ENCODE measurements at regions not wholly inside any gene's neighbourhood (a gene's known extent, or its start where the extent isn't known, plus 50 kb on each side); places are given as distances from the start of the nearest gene placed in this dataset.

- TF ChIP-seq ZXDB (tag by site-specific recombination; IDR thresholded peaks at IDR 0.05), result no peak
- TF ChIP-seq ZNF768 (tag by site-specific recombination; IDR thresholded peaks at IDR 0.05), result no peak
- TF ChIP-seq, protein P1, sequence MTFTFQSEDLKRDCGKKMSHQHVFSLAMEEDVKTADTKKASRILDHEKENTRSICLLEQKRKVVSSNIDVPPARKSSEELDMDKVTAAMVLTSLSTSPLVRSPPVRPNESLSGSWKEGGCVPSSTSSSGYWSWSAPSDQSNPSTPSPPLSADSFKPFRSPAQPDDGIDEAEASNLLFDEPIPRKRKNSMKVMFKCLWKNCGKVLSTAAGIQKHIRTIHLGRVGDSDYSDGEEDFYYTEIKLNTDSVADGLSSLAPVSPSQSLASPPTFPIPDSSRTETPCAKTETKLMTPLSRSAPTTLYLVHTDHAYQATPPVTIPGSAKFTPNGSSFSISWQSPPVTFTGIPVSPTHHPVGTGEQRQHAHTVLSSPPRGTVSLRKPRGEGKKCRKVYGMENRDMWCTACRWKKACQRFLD (tag by site-specific recombination; IDR thresholded peaks at IDR 0.05), result no peak
Observed at GRCh38 chrX:9231491-9231890, 197.6 kb upstream of the FAM9B start (continued).

DNA sequence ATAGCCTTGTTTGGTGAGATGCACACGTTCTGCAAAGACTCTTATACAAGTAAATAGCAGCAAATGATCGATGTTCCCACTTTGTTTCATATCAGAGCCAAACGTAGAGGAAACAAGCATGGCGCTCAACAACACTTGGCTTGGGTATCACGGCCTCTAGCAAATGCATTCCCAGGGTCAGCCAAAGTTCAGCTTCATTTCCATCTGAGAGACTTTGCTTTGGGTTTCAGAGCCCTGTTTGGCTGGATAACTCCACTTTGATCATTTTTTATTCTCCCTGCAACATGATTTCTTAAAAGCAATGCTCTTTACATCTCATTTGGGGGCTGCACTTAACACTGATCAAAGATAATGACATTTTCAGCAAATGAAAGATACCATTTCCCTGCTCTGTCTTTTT, 199.2 kb upstream of the FAM9B start:
- no peaks in the 10 kb centered on the region for H3K36me3 ChIP-seq (ENCODE audit: control insufficient read depth in 2 of 2, insufficient read depth in 1 of 2, low read length in 2 of 2)
- ChIA-PET CTCF (no interaction called here), POLR2A (no interaction called here)
- H3K4me3 ChIP-seq (ENCODE audit: low read depth, low read length), result no peak overlapping the region
- no peak for TF ChIP-seq ZNF521 (tag by site-specific recombination; IDR thresholded peaks at IDR 0.05)
- TF ChIP-seq GLIS1 (tag by site-specific recombination; IDR thresholded peaks at IDR 0.05), result no peak
- no peak for TF ChIP-seq ZNF157 (tag by site-specific recombination; IDR thresholded peaks at IDR 0.05)
- TF ChIP-seq ZNF513 (tag by site-specific recombination; IDR thresholded peaks at IDR 0.05), result no peak
- TF ChIP-seq AEBP2 (tag by site-specific recombination; IDR thresholded peaks at IDR 0.05; ENCODE audit: borderline replicate concordance), result no peak
- no peaks in the 10 kb centered on the region for H3K4me1 ChIP-seq (ENCODE audit: control insufficient read depth, insufficient read depth, low read length)
- no peaks in the 10 kb centered on the region for H3K9me3 ChIP-seq (ENCODE audit: control insufficient read depth, insufficient read depth, low read depth, low read length)
- H3K27ac ChIP-seq (ENCODE audit: extremely low read depth, low read depth, low read length), result no peak overlapping the region

GRCh38 chrX:9234315-9234714, 200.4 kb upstream of the FAM9B start:
- Histone ChIP-seq H3K4me1 (ENCODE audit: control insufficient read depth, insufficient read depth, low read length) (no peaks in the 10 kb centered on the region), H3K27ac (ENCODE audit: extremely low read depth, low read depth, low read length) (no peak overlapping the region), H3K9me3 (ENCODE audit: control insufficient read depth, insufficient read depth, low read depth, low read length) (no peaks in the 10 kb centered on the region), H3K36me3 (ENCODE audit: control insufficient read depth in 2 of 2, insufficient read depth in 1 of 2, low read length in 2 of 2) (no peaks in the 10 kb centered on the region), H3K4me3 (ENCODE audit: low read depth, low read length) (no peak overlapping the region)
- TF ChIP-seq ZNF426 (tag by site-specific recombination; IDR thresholded peaks at IDR 0.05), result no peak
- TF ChIP-seq HOXD13 (CRISPR knock-in tag; IDR thresholded peaks at IDR 0.05; ENCODE audit: borderline replicate concordance), result no peak
- TF ChIP-seq ZNF624 (tag by site-specific recombination; IDR thresholded peaks at IDR 0.05), result no peak
- no peak for TF ChIP-seq ZNF544 (tag by site-specific recombination; IDR thresholded peaks at IDR 0.05)
- TF ChIP-seq ZNF155 (tag by site-specific recombination; IDR thresholded peaks at IDR 0.05), result no peak
- no peak for TF ChIP-seq ZNF76 (tag by site-specific recombination; IDR thresholded peaks at IDR 0.05; ENCODE audit: borderline replicate concordance, low read depth)
- TF ChIP-seq, protein P2, sequence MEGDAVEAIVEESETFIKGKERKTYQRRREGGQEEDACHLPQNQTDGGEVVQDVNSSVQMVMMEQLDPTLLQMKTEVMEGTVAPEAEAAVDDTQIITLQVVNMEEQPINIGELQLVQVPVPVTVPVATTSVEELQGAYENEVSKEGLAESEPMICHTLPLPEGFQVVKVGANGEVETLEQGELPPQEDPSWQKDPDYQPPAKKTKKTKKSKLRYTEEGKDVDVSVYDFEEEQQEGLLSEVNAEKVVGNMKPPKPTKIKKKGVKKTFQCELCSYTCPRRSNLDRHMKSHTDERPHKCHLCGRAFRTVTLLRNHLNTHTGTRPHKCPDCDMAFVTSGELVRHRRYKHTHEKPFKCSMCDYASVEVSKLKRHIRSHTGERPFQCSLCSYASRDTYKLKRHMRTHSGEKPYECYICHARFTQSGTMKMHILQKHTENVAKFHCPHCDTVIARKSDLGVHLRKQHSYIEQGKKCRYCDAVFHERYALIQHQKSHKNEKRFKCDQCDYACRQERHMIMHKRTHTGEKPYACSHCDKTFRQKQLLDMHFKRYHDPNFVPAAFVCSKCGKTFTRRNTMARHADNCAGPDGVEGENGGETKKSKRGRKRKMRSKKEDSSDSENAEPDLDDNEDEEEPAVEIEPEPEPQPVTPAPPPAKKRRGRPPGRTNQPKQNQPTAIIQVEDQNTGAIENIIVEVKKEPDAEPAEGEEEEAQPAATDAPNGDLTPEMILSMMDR (tag by site-specific recombination; IDR thresholded peaks at IDR 0.05), result no peak
- no peak for TF ChIP-seq ZNF362 (tag by site-specific recombination; IDR thresholded peaks at IDR 0.05)
- no peak for TF ChIP-seq GFI1B (tag by site-specific recombination; IDR thresholded peaks at IDR 0.05)
- TF ChIP-seq ZNF274 (IDR thresholded peaks at IDR 0.05; ENCODE audit: low read length), result no peak
- no peak for TF ChIP-seq ZNF274 (tag by site-specific recombination; IDR thresholded peaks at IDR 0.05; ENCODE audit: borderline replicate concordance)
- TF ChIP-seq PRDM2 (tag by site-specific recombination; IDR thresholded peaks at IDR 0.05; ENCODE audit: borderline replicate concordance), result no peak
- TF ChIP-seq ZNF433 (tag by site-specific recombination; IDR thresholded peaks at IDR 0.05; ENCODE audit: low read depth), result no peak
- ChIA-PET POLR2A (no interaction called here), CTCF (interaction anchor here (0.7 kb wide), 1 partner anchor 87 kb away, joined by 3 read pairs; no protein-coding TSS in a partner anchor)
